HFF-Myc (cell line): ENCODE measurements at regions not wholly inside any gene's neighbourhood (a gene's known extent, or its start where the extent isn't known, plus 50 kb on each side); places are given as distances from the start of the nearest gene placed in this dataset.

ENCODE experiments used
- DNase-seq: peaks from one replicate; pipeline ENCODE4 v3.0.0-alpha.2; 2011; ENCODE audit warnings: low read depth; ENCODE audit errors: extremely low read depth
- H3K4me3 ChIP-seq: replicated peaks from 2 replicates; pipeline ENCODE4 v1.5.1; 2011; ENCODE audit warnings: low read depth, mild to moderate bottlenecking, control low read depth, low read length
- CTCF ChIP-seq: IDR thresholded peaks from 2 replicates; pipeline ENCODE4 v1.5.1; 2012; ENCODE audit warnings: mild to moderate bottlenecking, low read depth, low read length, control low read depth; ENCODE audit errors: missing control alignments

GRCh38 chr3:95082191-95082590, 1019.3 kb downstream of the NSUN3 start:
- DNase-seq: no peak

GRCh38 chr3:95084738-95085137, 1021.9 kb downstream of the NSUN3 start:
- TF ChIP-seq CTCF: no peak
- no peak for DNase-seq
- no peak overlapping the region for H3K4me3 ChIP-seq

More at GRCh38 chr3:95082191-95082590, 1019.3 kb downstream of the NSUN3 start:
- no peak for TF ChIP-seq CTCF
- H3K4me3 ChIP-seq: no peak overlapping the region

- DNase-seq: no peak
Observed at GRCh38 chr3:95088464-95088863, 1025.6 kb downstream of the NSUN3 start.

GRCh38 chr3:95097493-95097892, 1034.6 kb downstream of the NSUN3 start:
- TF ChIP-seq CTCF: no peak
- DNase-seq: no peak
- H3K4me3 ChIP-seq: no peak overlapping the region

More at GRCh38 chr3:95088464-95088863, 1025.6 kb downstream of the NSUN3 start:
- no peak for TF ChIP-seq CTCF
- no peak overlapping the region for H3K4me3 ChIP-seq

DNA sequence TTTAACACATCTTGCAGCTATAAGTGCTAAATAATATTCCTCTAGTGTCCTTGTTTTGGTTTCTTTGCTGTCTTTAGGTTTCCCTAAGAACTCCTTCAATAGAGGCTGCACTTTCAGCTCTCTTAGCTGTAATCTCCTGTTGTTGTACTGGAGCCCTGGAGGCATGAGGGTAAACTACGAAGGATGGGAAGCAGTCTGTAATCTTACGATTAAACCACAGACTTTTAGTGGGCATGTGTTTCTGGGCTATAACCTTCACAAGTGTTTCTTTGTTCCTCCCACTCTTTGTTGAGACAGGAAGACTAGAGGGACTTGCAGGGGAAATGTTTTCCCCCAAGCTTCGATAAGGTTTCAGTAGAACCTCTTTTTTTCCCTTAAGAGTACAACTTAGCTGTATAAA, 1058.1 kb downstream of the NSUN3 start:
- TF ChIP-seq CTCF: no peak
- H3K4me3 ChIP-seq: no peak overlapping the region
- no peak for DNase-seq

GRCh38 chr3:95123104-95123503, 1060.2 kb downstream of the NSUN3 start:
- H3K4me3 ChIP-seq: no peak overlapping the region
- TF ChIP-seq CTCF: no peak
- no peak for DNase-seq

DNA sequence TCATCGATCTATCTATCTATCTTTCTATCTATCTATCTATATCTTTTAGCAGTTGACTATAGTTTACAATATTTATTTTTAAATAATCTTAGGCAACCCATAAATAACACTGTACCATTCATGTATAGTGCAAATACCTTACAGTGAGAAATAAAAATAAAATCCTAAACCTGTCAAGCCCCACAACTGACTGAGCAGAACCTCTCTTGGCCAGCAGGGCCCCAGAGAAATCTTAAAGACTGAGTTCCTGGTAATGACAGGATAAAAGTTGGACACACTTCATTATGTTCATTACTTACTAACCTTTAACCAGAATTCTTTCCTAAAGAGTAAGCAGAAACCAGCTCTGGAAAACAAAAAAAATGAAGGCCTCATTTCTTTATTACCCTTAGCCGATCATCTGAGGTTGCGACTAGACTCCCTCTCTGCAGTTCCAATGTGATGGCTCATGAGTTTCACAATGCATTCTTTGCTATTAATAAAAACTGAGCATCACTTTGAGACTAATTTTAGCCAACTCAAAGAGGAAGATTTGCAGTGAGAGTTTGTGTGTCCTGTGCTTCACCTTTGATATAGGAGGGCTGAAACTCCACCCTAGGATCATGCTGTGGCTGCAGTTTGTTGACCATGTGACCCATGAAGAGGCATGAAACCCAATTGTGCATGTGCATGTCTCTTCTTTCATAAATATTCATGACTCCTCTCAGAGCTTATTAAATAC, 1072.0 kb downstream of the NSUN3 start:
- TF ChIP-seq CTCF: no peak
- H3K4me3 ChIP-seq: no peak overlapping the region
- DNase-seq: no peak
